ENCODE measurements at regions not wholly inside any gene's neighbourhood (a gene's known extent, or its start where the extent isn't known, plus 50 kb on each side); places are given as distances from the start of the nearest gene placed in this dataset.
"Not testable (repeated sequence)": the region's sequence is repeated elsewhere in the genome, so short reads cannot be mapped to it uniquely, and the experiment has no call there.

DNA sequence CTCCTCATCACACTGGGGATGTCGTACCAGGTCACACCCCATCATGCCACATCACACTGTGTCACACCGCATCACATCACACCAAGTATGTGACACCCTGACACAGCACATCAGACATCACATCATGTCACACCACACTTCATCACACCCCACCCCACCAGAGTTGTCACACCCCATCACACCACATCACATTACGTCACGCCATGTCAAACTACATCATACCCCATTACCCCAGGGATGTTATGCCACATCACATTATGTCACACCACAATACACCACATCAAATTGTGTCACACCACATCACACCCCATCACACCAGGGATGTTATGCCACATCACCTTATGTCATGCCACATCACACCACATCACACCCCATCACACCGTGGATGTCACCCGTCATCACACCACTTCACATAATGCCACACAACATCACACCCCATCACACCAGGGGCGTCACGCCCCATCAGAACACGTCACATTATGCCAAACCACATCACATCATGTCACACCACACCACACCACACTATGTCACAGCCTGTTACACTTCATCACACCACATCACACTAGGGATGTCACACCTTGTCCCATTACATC lies 133.6 kb downstream of the TMEM121 start:
- DNase-seq (ENCODE audit: low read depth in 2 of 2), result no peak

DNA sequence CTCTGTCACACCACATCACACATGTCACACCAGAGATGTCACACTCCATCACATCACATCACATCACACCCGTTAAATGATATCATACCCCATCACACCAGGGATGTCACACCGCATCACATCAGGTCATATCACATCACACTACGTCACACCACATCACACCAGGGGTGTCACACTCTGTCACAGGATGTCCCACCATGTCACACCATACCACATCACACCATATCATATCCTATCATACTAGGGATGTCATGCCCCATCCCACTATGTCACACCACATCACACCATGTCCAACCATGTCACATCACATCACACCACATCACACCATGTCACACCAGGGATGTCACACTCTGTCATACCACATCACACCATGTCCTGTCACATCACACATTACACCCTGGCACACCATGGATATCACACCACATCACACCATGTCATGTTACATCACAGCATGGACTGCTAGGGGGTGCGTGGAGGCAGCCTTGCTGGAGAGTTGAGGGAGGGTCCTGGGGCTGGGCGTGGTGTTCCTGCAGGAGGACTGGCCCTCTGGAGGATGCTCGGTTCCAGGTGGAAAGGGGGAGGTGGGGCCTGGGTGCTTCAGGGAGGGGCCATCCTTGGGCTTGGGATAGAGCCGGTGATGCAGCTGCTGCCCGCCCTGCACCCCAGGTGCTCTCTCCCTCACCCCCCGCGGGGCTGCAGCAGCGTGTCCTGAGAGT lies 134.6 kb downstream of the TMEM121 start:
- DNase-seq (ENCODE audit: low read depth in 2 of 2), result no peak

DNA sequence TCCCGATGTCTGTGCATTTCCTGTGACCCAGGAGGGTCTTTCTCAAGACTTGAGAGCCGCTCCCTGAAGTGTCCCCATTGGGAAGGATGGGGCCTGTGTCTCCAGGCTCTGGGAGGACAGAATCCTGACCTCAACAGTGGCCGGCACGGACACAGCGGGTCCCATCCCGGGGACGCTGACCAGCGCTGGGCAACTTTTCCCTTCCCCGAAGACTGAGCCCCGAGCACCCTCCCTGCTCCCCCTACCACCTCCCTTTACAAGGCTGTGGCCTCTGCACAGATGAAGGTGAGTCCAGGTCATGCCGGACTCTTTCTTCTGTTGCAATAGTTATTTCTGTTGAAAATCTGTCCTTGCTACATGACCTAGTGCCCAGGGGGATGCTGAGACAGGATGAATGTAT lies 135.7 kb downstream of the TMEM121 start:
- DNase-seq (ENCODE audit: low read depth in 2 of 2), result not testable (repeated sequence)

DNA sequence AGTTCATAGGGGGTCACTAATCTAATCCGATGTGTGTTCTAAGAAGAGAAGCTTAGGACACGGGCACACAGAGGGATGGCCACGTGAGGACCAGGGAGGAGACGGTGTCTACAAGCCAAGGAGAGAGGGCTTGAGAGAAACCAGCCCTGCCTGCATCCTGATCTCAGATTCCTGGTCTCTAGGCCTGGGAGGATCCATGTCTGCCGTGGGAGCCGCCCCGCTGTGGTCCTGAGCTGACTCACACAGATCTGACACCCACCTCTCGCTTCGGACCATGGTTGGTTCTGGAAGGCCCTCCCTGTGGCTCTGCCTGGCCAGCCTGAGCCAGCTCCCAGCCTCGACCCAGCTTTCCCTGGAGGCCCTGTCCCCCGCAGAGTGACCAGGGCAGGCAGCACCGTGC lies 136.2 kb downstream of the TMEM121 start:
- DNase-seq (ENCODE audit: low read depth in 2 of 2), result not testable (repeated sequence)

DNA sequence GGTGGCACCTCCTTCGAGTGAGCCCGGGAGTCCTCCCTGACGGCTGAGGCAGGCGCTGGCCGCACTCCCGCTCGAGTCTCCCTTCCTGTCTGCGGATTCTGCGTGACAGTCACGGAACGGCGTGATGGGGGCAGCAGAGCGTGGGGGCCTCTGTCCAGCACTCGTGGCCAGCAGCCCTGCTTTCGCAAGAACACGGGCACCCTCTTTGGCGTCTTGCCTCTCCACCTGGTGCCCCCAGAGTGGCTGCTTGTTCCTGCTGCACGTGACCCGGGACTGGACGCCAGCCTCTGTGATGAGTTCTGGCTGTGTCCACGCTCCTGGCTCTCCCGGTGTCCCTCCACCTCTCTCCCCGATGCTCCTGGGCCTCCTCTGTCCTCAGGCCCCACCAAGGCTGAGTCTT lies 136.9 kb downstream of the TMEM121 start:
- not testable (repeated sequence) for DNase-seq (ENCODE audit: low read depth in 2 of 2)

DNA sequence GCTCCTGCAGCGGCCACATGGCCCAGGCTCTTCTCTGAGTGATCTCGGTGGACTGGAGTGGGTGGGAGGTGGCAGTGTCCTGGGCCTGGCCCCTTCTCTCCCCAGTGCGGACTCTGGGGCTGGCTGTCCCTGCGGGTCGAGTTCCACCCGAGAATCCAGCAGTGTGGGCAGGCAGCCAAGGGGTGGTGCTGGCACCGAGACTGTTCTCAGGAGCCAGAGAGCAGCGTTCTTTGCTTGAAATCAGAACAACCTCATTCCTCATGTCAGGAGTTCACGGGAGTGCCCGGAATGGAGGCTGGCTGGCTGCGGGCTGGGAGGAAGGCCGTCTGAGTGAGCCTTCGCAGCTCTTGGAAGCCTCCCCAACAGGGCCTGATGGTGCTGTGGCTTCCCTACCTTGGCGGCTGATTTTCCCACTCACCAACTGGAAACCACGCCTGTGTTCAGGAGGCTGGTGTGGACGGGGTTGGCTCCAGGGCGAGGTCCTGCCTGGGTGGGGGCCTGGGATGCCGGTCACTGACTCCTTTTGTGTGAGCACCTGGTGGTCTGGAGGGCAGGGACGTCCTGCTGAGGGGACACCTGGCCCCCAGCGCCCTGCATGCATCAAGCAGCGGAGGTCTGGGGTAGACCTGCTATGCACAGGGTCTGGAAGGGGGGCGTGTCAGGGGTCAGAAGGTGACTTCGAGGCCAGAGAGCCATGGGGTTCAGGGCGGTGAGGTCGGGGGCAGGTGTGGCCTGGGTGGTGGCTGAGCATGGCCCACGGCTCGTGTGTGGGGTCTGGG lies 137.6 kb downstream of the TMEM121 start:
- not testable (repeated sequence) for DNase-seq (ENCODE audit: low read depth in 2 of 2)

DNA sequence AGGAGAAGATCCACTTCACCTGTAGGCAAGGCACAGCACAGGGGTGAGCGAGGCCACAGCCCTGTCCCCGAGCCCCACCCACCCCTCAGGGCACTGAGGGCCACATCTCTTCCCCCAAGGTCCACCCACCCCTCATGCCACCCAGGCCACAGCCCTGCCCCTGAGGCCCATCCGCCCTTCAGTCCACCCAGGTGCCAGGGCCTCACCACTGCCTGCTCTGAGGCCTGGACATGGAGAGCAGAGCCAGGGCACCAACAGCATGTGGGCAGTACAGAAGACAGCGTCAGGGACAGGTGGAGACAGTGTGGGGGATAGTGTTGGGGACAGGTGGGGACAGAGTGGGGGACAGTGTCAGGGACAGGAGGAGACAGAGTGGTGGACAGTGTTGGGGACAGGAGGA lies 138.3 kb downstream of the TMEM121 start:
- no peak for DNase-seq (ENCODE audit: low read depth in 2 of 2)

DNA sequence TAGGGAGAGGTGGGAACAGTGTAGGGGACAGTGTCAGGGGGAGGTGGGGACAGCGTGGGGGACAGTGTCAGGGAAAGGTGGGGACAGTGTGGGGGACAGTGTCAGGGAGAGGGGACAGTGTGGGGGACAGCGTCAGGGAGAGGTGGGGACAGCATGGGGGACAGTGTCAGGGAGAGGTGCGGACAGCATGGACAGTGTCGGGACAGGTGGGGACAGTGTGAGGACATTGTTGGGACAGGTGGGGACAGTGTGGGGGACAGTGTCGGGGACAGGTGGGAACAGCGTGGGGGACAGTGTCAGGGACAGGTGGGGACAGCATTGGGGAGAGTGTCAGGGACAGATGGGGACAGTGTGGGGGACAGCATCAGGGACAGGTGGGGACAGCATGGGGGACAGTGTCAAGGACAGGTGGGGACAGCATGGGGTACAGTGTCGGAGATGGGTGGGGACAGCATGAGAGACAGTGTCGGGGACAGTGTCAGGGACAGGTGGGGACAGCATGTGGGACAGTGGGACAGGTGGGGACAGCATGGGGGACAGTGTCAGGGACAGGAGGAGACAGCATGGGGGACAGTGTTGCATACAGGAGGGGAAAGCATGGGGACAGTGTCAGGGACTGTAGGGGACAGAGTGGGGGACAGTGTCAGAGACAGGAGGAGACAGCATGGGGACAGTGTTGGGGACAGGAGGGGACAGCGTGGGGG lies 139.0 kb downstream of the TMEM121 start:
- no peak for DNase-seq (ENCODE audit: low read depth in 2 of 2)

DNA sequence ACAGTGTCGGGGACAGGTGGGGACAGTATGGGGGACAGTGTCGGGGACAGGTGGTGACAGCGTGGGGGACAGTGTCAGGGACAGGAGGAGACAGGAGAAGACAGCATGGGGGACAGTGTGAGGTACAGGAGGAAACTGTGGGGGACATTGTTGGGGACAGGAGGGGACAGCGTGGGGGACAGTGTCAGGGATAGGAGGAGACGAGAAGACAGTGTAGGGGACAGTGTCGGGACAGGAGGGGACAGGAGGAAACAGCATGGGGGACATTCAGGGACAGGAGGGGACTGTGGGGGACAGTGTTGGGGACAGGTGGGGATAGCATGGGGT lies 139.5 kb downstream of the TMEM121 start:
- DNase-seq (ENCODE audit: low read depth in 2 of 2), result no peak

DNA sequence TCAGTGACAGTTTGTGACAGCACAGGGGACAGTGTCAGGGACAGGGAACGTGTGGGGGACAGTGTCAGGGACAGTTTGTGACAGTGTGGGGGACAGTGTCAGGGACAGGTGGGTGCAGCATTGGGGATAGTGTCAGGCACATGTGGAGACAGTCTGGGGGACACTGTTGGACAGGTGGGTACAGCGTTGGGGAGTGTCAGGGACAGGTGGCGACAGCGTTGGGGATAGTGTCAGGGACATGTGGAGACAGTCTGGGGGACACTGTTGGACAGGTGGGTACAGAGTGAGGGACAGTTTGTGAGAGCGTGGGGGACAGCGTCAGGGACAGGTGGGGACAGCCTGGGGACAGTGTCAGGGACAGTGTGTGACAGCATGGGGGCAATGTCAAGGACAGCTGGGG lies 140.0 kb downstream of the TMEM121 start:
- DNase-seq (ENCODE audit: low read depth in 2 of 2), result no peak

DNA sequence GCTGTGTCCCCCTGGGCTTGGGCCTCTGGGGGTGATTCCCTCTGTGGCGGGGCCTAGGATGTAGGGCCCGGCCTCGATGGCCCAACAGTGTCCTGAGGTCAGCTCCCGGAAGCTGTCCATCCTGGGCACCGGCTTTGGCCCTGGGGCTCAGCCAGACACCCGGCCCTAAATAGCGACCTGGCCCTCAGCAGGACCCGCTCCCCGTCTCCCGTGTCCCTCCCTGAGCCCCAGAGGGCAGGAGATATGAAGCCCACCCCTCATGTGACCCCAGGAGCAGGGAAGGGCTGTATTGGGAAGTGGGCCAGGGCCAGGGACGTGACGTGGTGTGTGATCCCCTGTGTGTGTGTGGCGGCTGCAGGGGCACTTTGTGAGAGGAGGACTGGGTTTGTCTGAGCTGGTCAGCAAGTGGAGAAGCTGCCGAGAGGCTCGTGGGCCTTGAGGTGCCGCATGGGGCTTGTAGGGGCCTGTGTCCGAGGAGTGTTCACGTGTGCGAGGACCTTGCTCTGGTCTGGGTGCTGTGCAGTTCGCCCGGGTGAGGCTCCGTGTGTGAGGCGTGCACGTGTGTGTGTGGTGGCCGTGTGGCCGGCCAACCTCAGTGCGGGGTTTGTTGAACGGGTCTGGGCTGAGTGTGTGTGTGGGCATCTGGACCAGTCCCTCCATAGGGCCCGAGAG lies 140.7 kb downstream of the TMEM121 start:
- not testable (repeated sequence) for DNase-seq (ENCODE audit: low read depth in 2 of 2)

DNA sequence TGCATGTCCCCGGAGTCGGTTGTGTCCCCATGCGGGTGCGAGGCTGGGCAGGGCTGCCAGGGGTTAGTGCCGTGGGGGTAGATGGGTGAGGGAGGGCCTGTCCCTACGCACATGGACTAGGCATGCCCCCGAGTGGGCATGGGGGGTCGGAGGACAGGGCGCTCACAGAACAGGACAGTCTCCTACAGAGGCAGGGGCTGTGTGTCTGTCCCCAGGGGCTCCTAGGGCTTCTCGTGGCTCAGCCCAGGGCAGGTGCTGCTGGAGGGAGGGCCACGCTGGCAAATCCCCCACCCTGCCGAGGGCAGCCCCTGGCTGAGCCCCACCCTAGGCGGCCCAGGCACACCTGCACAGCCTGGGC lies 141.3 kb downstream of the TMEM121 start:
- DNase-seq (ENCODE audit: low read depth in 2 of 2), result not testable (repeated sequence)

DNA sequence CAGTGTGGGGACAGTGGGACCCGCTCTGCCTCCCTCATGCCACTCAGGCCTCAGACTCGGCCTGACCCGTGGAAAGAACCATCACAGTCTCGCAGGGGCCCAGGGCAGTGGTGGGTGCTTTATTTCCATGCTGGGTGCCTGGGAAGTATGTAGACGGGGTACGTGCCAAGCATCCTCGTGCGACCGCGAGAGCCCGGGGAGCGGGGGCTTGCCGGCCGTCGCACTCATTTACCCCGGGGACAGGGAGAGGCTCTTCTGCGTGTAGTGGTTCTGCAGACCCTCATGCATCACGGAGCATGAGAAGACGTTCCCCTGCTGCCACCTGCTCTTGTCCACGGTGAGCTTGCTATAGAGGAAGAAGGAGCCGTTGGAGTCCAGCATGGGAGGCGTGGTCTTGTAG lies 141.6 kb downstream of the TMEM121 start:
- not testable (repeated sequence) for DNase-seq (ENCODE audit: low read depth in 2 of 2)

DNA sequence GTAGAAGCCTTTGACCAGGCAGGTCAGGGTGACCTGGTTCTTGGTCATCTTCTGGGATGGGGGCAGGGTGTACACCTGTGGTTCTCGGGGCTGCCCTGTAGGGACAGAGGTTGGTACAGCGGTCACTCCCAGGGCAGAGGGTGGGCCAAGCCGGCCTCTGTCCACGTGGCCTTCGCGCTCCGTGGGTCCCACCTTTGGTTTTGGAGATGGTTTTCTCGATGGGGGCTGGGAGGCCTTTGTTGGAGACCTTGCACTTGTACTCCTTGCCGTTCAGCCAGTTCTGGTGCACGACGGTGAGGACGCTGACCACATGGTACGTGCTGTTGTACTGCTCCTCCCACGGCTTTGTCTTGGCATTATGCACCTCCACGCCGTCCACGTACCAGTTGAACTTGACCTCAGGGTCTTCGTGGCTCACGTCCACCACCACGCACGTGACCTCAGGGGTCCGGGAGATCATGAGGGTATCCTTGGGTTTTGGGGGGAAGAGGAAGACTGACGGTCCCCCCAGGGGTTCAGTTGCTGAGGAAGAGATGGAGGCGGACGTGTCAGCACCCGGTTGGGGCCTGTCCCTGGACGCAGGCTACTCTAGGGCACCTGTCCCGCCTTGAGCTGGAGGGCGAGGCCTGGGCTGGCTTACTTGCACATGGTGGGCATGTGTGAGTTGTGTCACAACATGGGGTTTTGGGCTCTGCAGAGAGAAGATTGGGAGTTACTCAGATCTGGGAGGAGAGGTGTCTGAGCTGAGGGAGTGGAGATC lies 142.3 kb downstream of the TMEM121 start:
- DNase-seq (ENCODE audit: low read depth in 2 of 2), result not testable (repeated sequence)

DNA sequence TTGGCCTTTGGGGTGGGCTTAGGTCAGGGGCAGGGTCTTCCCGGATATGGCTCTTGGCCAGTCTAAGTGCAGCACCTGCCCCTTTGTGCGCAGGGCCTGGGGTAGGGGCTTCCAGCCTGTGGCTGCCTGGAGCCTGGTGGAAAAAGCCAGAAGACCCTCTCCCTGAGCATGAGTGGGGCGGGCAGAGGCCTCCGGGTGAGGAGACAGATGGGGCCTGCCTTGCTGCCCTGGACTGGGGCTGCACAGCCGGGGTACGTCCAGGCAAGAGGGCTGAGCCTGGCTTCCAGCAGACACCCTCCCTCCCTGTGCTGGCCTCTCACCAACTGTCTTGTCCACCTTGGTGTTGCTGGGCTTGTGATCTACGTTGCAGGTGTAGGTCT lies 142.8 kb downstream of the TMEM121 start:
- not testable (repeated sequence) for DNase-seq (ENCODE audit: low read depth in 2 of 2)

DNA sequence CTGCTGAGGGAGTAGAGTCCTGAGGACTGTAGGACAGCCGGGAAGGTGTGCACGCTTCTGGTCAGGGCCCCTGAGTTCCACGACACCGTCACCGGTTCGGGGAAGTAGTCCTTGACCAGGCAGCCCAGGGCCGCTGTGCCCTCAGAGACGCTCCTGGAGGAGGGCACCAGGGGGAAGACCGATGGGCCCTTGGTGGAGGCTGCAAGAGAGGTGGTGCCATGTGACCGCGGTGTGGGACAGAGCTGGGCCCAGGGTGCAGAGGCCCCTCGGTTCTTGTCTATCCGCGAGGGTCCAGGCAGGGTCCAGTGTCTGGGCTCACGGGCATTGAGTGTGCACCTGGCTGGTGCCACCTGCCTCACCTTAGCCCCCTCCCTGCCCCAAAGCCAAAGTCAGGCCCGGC lies 143.3 kb downstream of the TMEM121 start:
- DNase-seq (ENCODE audit: low read depth in 2 of 2), result not testable (repeated sequence)

DNA sequence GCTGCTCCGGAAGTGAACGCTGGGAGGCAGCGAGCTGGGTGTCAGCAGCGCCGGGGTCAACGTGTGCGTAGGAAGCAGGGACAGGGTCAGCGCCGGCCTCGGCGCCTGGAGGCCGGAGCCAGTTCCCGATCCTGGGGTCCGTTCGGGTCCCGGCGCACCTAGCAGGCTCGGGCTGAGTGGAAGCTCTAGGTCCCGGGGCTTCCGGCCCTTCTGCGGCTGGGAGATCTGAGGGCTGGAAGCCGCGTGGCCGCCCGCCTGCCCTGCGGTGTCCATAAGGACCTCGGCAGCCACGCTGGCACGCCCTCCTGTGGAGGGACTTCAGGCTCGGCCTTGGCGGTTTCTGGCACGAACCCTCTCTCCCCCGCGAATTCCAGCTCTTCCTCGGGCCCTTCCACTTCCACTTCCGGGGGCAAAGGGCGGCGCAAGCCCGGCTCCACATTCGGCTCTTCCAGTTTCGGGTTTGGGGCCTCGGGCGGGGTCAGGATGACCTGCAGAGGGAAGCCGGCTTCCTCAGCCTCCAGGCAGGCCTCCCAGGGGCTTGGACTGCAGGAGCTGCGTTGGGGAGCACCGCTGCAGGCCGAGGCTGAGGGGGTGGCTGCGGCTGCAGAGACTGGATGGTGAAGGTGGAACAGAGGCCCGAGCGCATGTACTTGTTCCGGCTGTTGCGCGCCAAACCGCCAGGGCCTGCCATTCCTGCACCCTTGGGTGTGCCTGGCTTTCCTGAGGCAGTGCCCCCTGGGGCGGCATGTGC lies 146.2 kb downstream of the TMEM121 start:
- not testable (repeated sequence) for DNase-seq (ENCODE audit: low read depth in 2 of 2)

DNA sequence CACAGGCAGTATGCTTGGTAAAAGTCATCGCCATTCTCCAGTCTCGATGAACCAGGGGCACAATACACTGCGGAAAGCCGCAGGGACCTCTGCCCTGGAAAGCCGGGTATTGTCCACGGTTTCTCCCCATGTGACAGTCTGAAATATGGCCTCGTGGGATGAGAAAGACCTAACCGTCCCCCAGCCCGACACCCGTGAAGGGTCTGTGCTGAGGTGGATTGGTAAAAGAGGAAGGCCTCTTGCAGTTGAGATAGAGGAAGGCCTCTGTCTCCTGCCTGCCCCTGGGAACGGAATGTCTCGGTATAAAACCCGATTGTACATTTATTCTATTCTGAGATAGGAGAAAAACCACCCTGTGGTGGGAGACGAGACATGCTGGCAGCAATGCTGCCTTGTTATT lies 149.1 kb downstream of the TMEM121 start:
- not testable (repeated sequence) for DNase-seq (ENCODE audit: low read depth in 2 of 2)

DNA sequence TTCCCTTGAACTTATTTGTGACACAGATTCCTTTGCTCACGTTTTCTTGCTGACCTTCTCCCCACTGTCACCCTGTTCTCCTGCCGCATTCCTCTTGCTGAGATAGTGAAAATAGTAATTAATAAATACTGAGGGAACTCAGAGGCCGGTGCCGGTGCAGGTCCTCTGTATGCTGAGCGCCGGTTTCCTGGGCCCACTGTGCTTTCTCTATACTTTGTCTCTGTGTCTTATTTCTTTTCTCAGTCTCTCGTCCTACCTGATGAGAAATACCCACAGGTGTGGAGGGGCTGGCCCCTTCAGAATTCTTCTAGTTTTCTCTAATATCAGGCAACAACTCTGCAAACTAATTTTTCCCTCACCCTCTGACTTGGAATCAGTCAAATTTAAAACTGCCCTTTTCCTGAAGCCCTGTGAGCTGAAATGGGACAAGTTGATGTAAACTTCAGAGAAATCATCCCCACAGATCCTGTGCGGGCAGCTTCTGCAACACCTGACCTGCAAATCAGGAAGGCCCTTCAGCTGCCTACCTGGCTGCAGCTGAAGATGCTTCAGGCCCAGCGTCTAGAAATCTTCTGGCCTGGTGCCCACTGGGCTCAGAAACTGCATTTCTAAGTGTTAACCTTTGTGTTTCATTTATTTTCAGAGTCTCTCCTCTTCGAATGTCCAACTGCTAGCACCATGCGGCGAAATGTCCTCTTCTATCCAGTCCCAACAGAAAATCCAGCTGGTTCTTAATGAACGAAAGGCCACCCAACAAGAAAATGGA lies 149.7 kb downstream of the TMEM121 start:
- DNase-seq (ENCODE audit: low read depth in 2 of 2), result not testable (repeated sequence)

DNA sequence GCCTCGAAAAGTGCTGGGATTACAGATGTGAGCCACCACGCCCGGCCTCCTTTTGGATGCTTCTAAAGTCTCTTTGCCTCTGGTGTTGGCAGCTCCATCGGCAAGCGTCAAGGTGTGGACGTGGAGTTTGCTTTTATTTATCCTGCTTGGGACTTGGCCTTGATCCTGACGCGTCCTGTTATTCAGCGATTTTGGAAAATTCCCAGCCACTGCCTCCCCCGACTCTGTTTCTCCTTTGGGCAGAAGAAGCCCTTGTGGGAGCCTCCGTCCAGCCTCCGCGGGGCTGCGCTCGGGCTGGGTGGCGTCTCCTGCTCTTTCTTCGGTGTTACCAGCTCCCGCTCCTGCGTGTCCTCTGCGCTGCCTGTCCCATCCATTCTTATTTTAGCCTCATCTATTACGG lies 151.7 kb downstream of the TMEM121 start:
- DNase-seq (ENCODE audit: low read depth in 2 of 2), result not testable (repeated sequence)

Data from stimulated activated CD4-positive, alpha-beta T cell treated with anti-CD3 and anti-CD28 coated beads, Interleukin-12 subunit alpha, Interleukin-12 subunit beta, amount 100 ng/mL, for 24 hours (primary cell).